HCT116 (cell line): ENCODE measurements at regions not wholly inside any gene's neighbourhood (a gene's known extent, or its start where the extent isn't known, plus 50 kb on each side); places are given as distances from the start of the nearest gene placed in this dataset.

Source experiments
- ATAC-seq: fragments of 200-7000 bp; cut with Tn5 transposase; 2 replicates; pipeline ENCODE4 v1.9.1; 2020; ENCODE audit warnings: mild to moderate bottlenecking, moderate library complexity
- BruUV-seq: library from RNA; stranded (reverse); fragments of 400-500 nt; replicated peaks from 2 replicates; lab custom pipeline; 2021; lab: Mats Ljungman, UMichigan
- CTCF ChIA-PET: fragments of 300-600 bp; sonication (Branson Sonifier 250); formaldehyde crosslinking; loops from one replicate; lab custom pipeline; 2021; ENCODE audit warnings: antibody characterized with exemption; lab: Charles Lee
- POLR2A ChIA-PET: fragments of 300-600, 350-600 bp; sonication (Branson Sonifier 250); formaldehyde crosslinking; loops from one replicate; lab custom pipeline; 2021; ENCODE audit warnings: antibody characterized with exemption; lab: Charles Lee
- RAD21 ChIA-PET, 2 experiments: fragments of 300-600 bp; sonication (Branson Sonifier 250); formaldehyde crosslinking; loops; one replicate each; lab custom pipeline; 2023; ENCODE audit warnings: low total read pairs in 2 of 2; ENCODE audit not compliant: uncharacterized antibody in 2 of 2, unreplicated experiment in 2 of 2, low non-redundant PET in 1 of 2; lab: Charles Lee
- DNase-seq: peaks from one replicate; pipeline ENCODE4 v3.0.0-alpha.2; 2010; ENCODE audit warnings: low read depth, low spot score
- H2AFZ ChIP-seq: fragments of 200-600 bp; shearing (Covaris generic), sonication (generic); 2 replicates; pipeline ENCODE4 v1.6.1; 2017; ENCODE audit warnings: low read depth, mixed run types, mixed read lengths, antibody characterized with exemption, low read length; ENCODE audit not compliant: poor library complexity, severe bottlenecking
- H3K27ac ChIP-seq: 2 replicates; pipeline ENCODE4 v1.5.1; 2012; ENCODE audit warnings: low read depth, low read length
- H3K27me3 ChIP-seq: fragments of 200-600 bp; sonication (generic); 2 replicates; pipeline ENCODE4 v1.6.1; 2016; ENCODE audit warnings: mixed run types, low read length, mixed read lengths; ENCODE audit not compliant: insufficient read depth
- H3K36me3 ChIP-seq, 2 experiments: fragments of 200-500 bp in 1 of 2; fragments of 200-600 bp in 1 of 2; sonication (Bioruptor generic) in 1 of 2; sonication (generic) in 1 of 2; 2 replicates each; pipeline versions ENCODE4 v1.5.1 to v1.6.1; 2014 to 2016; ENCODE audit warnings: low read length in 2 of 2, inconsistent platforms in 1 of 2, mixed read lengths in 1 of 2, mixed run types in 1 of 2; ENCODE audit not compliant: insufficient read depth in 2 of 2, control insufficient read depth in 1 of 2
- H3K4me1 ChIP-seq, 2 experiments: fragments of 200-600 bp in 1 of 2; sonication (generic) in 1 of 2; 2 replicates each; pipeline versions ENCODE4 v1.5.1 to v1.6.1; 2012 to 2017; ENCODE audit warnings: low read length in 2 of 2, inconsistent platforms in 1 of 2, mild to moderate bottlenecking in 1 of 2, mixed read lengths in 1 of 2, mixed run types in 1 of 2, moderate library complexity in 1 of 2; ENCODE audit not compliant: insufficient read depth in 2 of 2, control insufficient read depth in 1 of 2
- H3K4me2 ChIP-seq: fragments of 200-600 bp; sonication (generic); 2 replicates; pipeline ENCODE4 v1.6.1; 2017; ENCODE audit warnings: mixed run types, low read length, mixed read lengths
- H3K4me3 ChIP-seq, 2 experiments: fragments of 200-600 bp in 1 of 2; sonication (generic) in 1 of 2; replicated peaks in 1 of 2; 2 replicates each; pipeline ENCODE4 v1.5.1; 2011 to 2016; ENCODE audit warnings: low read length in 2 of 2, control low read depth in 1 of 2, low read depth in 1 of 2, mild to moderate bottlenecking in 1 of 2, mixed read lengths in 1 of 2, mixed run types in 1 of 2
- H3K79me2 ChIP-seq: fragments of 200-600 bp; sonication (generic); 2 replicates; pipeline ENCODE4 v1.6.1; 2017; ENCODE audit warnings: mild to moderate bottlenecking, mixed run types, low read length, moderate library complexity, mixed read lengths; ENCODE audit not compliant: insufficient read depth
- H3K9ac ChIP-seq: fragments of 200-600 bp; sonication (generic); 2 replicates; pipeline ENCODE4 v1.6.1; 2016; ENCODE audit warnings: low read length, mixed read lengths
- H3K9me2 ChIP-seq: fragments of 200-600 bp; sonication (generic), shearing (Covaris generic); 2 replicates; pipeline ENCODE4 v1.6.1; 2017; ENCODE audit warnings: mixed run types, mild to moderate bottlenecking, moderate library complexity; ENCODE audit not compliant: insufficient read depth
- H3K9me3 ChIP-seq, 2 experiments: fragments of 200-500 bp in 1 of 2; fragments of 200-600 bp in 1 of 2; sonication (Bioruptor generic) in 1 of 2; sonication (generic) in 1 of 2; 2 replicates each; pipeline ENCODE4 v1.6.1; 2014 to 2017; ENCODE audit warnings: low read length in 2 of 2, mixed read lengths in 2 of 2, inconsistent platforms in 1 of 2, low read depth in 1 of 2, mild to moderate bottlenecking in 1 of 2, mixed run types in 1 of 2, moderate library complexity in 1 of 2; ENCODE audit not compliant: control insufficient read depth in 1 of 2, insufficient read depth in 1 of 2
- H4K20me1 ChIP-seq: fragments of 200-600 bp; sonication (generic), shearing (Covaris generic); 2 replicates; pipeline ENCODE4 v1.6.1; 2017; ENCODE audit warnings: mixed run types, mild to moderate bottlenecking, moderate library complexity; ENCODE audit not compliant: insufficient read depth
- CBX3 ChIP-seq: IDR thresholded peaks from 2 replicates; pipeline ENCODE4 v1.6.1; 2012; ENCODE audit warnings: low read depth
- CEBPB ChIP-seq: IDR thresholded peaks from 2 replicates; pipeline ENCODE4 v1.6.1; 2012; ENCODE audit warnings: low read depth
- EGR1 ChIP-seq: IDR thresholded peaks from 2 replicates; pipeline ENCODE4 v1.6.1; 2012; ENCODE audit warnings: low read depth
- EZH2 ChIP-seq: fragments of 200-600 bp; sonication (generic); IDR thresholded peaks from 2 replicates; pipeline ENCODE4 v1.6.1; 2017; ENCODE audit warnings: antibody characterized with exemption, mixed run types
- FOSL1 ChIP-seq: IDR thresholded peaks from 2 replicates; pipeline ENCODE4 v1.6.1; 2012; ENCODE audit warnings: low read depth
- MAX ChIP-seq: IDR thresholded peaks from 2 replicates; pipeline ENCODE4 v1.6.1; 2012
- POLR2AphosphoS5 ChIP-seq: IDR thresholded peaks from 2 replicates; pipeline ENCODE4 v1.6.1; 2011; ENCODE audit warnings: mild to moderate bottlenecking, low read depth, low read length, moderate library complexity
- REST ChIP-seq: IDR thresholded peaks from 2 replicates; pipeline ENCODE4 v1.6.1; 2012; ENCODE audit warnings: low read depth
- TCF7L2 ChIP-seq: IDR thresholded peaks from 2 replicates; pipeline ENCODE4 v1.7.0; 2011; ENCODE audit warnings: borderline replicate concordance, inconsistent platforms; ENCODE audit not compliant: insufficient read depth, insufficient read length; ENCODE audit errors: extremely low read depth
- intact Hi-C: fragments of 100-400 bp; cut with micrococcal nuclease; formaldehyde crosslinking; loops from 2 replicates; pipeline ENCODE4 v1.10.0; 2022

GRCh38 chr10:55837273-55837672 lies 523.8 kb downstream of the ZWINT start:
- intact Hi-C loops, result no loop called here
- ChIA-PET RAD21 (no interaction called here), CTCF (no interaction called here), POLR2A (no interaction called here)
- no peak overlapping the region for H3K27ac ChIP-seq
- H3K4me2 ChIP-seq, result no peak overlapping the region
- no peaks in the 10 kb centered on the region for H3K9me2 ChIP-seq
- BruUV-seq, result no TSS peak
- no peaks in the 10 kb centered on the region for H3K79me2 ChIP-seq
- no peak for DNase-seq
- H3K4me1 ChIP-seq, result no peaks in the 10 kb centered on the region
- no peaks in the 10 kb centered on the region; a peak in 1 of 4 replicates for H3K36me3 ChIP-seq
- ATAC-seq, result no peak
- TF ChIP-seq EZH2, result no peak
- no peak for TF ChIP-seq MAX
- TF ChIP-seq CEBPB, result no peak
- no peak for TF ChIP-seq REST
- no peak for TF ChIP-seq CBX3
- no peak for TF ChIP-seq FOSL1
- TF ChIP-seq POLR2AphosphoS5, result no peak
- no peak for TF ChIP-seq TCF7L2
- TF ChIP-seq EGR1, result no peak
- no peak overlapping the region for H3K4me3 ChIP-seq
- H3K9me3 ChIP-seq, result peaks cover 6 to 15% of the 10 kb centered on the region in 2 experiments; a peak in 2 of 4 replicates
- H4K20me1 ChIP-seq, result no peaks in the 10 kb centered on the region
- H3K27me3 ChIP-seq, result no peaks in the 10 kb centered on the region
- no peak overlapping the region for H2AFZ ChIP-seq
- H3K9ac ChIP-seq, result no peak overlapping the region
